HL-60 (cell line): ENCODE measurements at regions not wholly inside any gene's neighbourhood (a gene's known extent, or its start where the extent isn't known, plus 50 kb on each side); places are given as distances from the start of the nearest gene placed in this dataset.

Experiments used
- DNase-seq, 2 experiments: peaks; one replicate each; pipeline ENCODE4 v3.0.0-alpha.2; 2010 to 2020; ENCODE audit warnings: low read depth in 1 of 2, low spot score in 1 of 2
- H3K27ac ChIP-seq: fragments of 250-450 bp; sonication (Bioruptor Pico); replicated peaks from 2 replicates; pipeline ENCODE4 v1.5.1; 2020; ENCODE audit warnings: mild to moderate bottlenecking, moderate library complexity
- H3K27me3 ChIP-seq: fragments of 250-450 bp; sonication (Bioruptor Pico); 2 replicates; pipeline ENCODE4 v1.5.1; 2021; ENCODE audit warnings: mild to moderate bottlenecking, moderate library complexity; ENCODE audit not compliant: insufficient read depth, poor library complexity, severe bottlenecking
- H3K4me3 ChIP-seq: replicated peaks from 2 replicates; pipeline ENCODE4 v1.5.1; 2011; ENCODE audit warnings: mild to moderate bottlenecking, control low read depth, low read length; ENCODE audit not compliant: insufficient read depth
- CTCF ChIP-seq: IDR thresholded peaks from one replicate; pipeline ENCODE4 v1.5.1; 2011; ENCODE audit warnings: low read length, control low read depth, inconsistent platforms; ENCODE audit not compliant: insufficient read depth
- GABPA ChIP-seq: IDR thresholded peaks from 2 replicates; pipeline ENCODE4 v1.6.1; 2012; ENCODE audit warnings: low read depth
- POLR2AphosphoS5 ChIP-seq: IDR thresholded peaks from 2 replicates; pipeline ENCODE4 v1.6.1; 2012; ENCODE audit warnings: low read depth
- REST ChIP-seq: IDR thresholded peaks from 2 replicates; pipeline ENCODE4 v1.6.1; 2012; ENCODE audit warnings: low read depth; ENCODE audit not compliant: insufficient replicate concordance
- SPI1 ChIP-seq: IDR thresholded peaks from 2 replicates; pipeline ENCODE4 v1.6.1; 2012; ENCODE audit warnings: low read depth, mild to moderate bottlenecking, borderline replicate concordance

- no peak overlapping the region for H3K27ac ChIP-seq
- H3K4me3 ChIP-seq: no peak overlapping the region
- DNase-seq: no peak
- TF ChIP-seq SPI1 (no peak), CTCF (no peak), REST (no peak), POLR2AphosphoS5 (no peak), GABPA (no peak)
- H3K27me3 ChIP-seq: no peaks in the 10 kb centered on the region
Observed at GRCh38 chr1:239218301-239218700, 168.1 kb upstream of the CHRM3 start.

DNA sequence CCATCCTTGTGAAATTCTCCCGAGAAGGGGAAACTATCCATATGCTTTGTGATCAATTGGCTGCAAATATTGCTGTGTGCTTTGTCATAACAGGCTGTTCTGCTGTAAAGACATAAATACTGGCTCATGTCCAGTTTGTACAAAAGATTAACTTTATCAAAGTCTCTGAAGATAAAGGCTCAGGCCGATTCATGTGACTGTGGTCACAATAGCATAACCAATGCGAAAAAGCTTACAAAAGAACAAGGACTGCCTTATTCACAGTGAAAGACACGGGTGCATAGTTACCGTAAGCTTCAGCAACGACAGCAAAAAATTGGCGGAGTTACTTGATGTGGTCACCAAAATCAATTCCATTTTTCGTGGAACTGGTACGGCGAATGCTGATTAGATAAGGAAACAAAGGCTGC lies 173.6 kb upstream of the CHRM3 start:
- no peak for TF ChIP-seq POLR2AphosphoS5
- TF ChIP-seq GABPA: no peak
- no peak for TF ChIP-seq SPI1
- Histone ChIP-seq H3K4me3 (no peak overlapping the region), H3K27me3 (no peaks in the 10 kb centered on the region), H3K27ac (no peak overlapping the region)
- no peak for DNase-seq

- no peak for TF ChIP-seq REST
- H3K27ac ChIP-seq: no peak overlapping the region
- H3K4me3 ChIP-seq: no peak overlapping the region
- no peak for DNase-seq
- no peaks in the 10 kb centered on the region for H3K27me3 ChIP-seq
Observed at GRCh38 chr1:239209591-239209990, 176.8 kb upstream of the CHRM3 start.

- no peak overlapping the region for H3K4me3 ChIP-seq
- DNase-seq: no peak
- no peaks in the 10 kb centered on the region for H3K27me3 ChIP-seq
- TF ChIP-seq POLR2AphosphoS5 (no peak), SPI1 (no peak), CTCF (no peak), REST (no peak), GABPA (no peak)
- H3K27ac ChIP-seq: no peak overlapping the region
Observed at GRCh38 chr1:239204401-239204800, 182.0 kb upstream of the CHRM3 start.
